ENCODE measurements at regions not wholly inside any gene's neighbourhood (a gene's known extent, or its start where the extent isn't known, plus 50 kb on each side); places are given as distances from the start of the nearest gene placed in this dataset.

GRCh38 chr5:116825486-116825885 lies 250.9 kb upstream of the SEMA6A start:
- H3K23me2 ChIP-seq (ENCODE audit: insufficient read length, low read depth, low read length, poor library complexity, severe bottlenecking), result no peaks in the 10 kb centered on the region
- H3K27ac ChIP-seq (ENCODE audit: insufficient read length, low read depth, low read length), result no peak overlapping the region
- H3K27me3 Mint-ChIP-seq (ENCODE audit: low read depth), result no peaks in the 10 kb centered on the region
- no peak overlapping the region for H2BK12ac ChIP-seq (ENCODE audit: insufficient read length, low read depth, low read length)
- H3K23ac ChIP-seq (ENCODE audit: insufficient read length, low read depth, low read length), result no peak overlapping the region
- H3K18ac ChIP-seq (ENCODE audit: insufficient read length, low read depth, low read length), result no peak overlapping the region
- H3K9me3 Mint-ChIP-seq, result no peaks in the 10 kb centered on the region; a peak in 1 of 5 replicates
- no peak overlapping the region for H3K4me3 Mint-ChIP-seq
- no peak for DNase-seq
- H3K14ac ChIP-seq (ENCODE audit: insufficient read depth, low read length), result no peak overlapping the region
- no peaks in the 10 kb centered on the region for H4K20me1 ChIP-seq (ENCODE audit: control insufficient read depth, insufficient read depth, insufficient read length)
- no peak overlapping the region for H2BK20ac ChIP-seq (ENCODE audit: low read depth, low read length, poor library complexity, severe bottlenecking)
- no peak overlapping the region for H3K56ac ChIP-seq (ENCODE audit: insufficient read length, low read depth, low read length)
- TF ChIP-seq, protein P1, sequence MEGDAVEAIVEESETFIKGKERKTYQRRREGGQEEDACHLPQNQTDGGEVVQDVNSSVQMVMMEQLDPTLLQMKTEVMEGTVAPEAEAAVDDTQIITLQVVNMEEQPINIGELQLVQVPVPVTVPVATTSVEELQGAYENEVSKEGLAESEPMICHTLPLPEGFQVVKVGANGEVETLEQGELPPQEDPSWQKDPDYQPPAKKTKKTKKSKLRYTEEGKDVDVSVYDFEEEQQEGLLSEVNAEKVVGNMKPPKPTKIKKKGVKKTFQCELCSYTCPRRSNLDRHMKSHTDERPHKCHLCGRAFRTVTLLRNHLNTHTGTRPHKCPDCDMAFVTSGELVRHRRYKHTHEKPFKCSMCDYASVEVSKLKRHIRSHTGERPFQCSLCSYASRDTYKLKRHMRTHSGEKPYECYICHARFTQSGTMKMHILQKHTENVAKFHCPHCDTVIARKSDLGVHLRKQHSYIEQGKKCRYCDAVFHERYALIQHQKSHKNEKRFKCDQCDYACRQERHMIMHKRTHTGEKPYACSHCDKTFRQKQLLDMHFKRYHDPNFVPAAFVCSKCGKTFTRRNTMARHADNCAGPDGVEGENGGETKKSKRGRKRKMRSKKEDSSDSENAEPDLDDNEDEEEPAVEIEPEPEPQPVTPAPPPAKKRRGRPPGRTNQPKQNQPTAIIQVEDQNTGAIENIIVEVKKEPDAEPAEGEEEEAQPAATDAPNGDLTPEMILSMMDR (conservative IDR thresholded peaks at IDR 0.05), result no peak
- H2AFZ ChIP-seq (ENCODE audit: low read length), result no peak overlapping the region
- H3K4ac ChIP-seq (ENCODE audit: low read depth, low read length), result no peak overlapping the region
- H3K9ac ChIP-seq (ENCODE audit: extremely low read depth, insufficient read length, low read length), result no peak overlapping the region
- no peaks in the 10 kb centered on the region for H3K79me1 ChIP-seq (ENCODE audit: insufficient read depth, low read depth, low read length, poor library complexity, severe bottlenecking)
- H3K79me2 ChIP-seq (ENCODE audit: insufficient read depth, low read length), result no peaks in the 10 kb centered on the region
- H3K27me3 ChIP-seq (ENCODE audit: insufficient read depth, low read length), result no peaks in the 10 kb centered on the region
- H2BK15ac ChIP-seq (ENCODE audit: low read depth, low read length), result no peak overlapping the region
- H3K36me3 Mint-ChIP-seq (ENCODE audit: insufficient read depth in 1 of 3, low read depth in 3 of 3), result peaks cover 0 to 2% (median 0%) of the 10 kb centered on the region in 3 experiments; a peak in 2 of 7 replicates
- no peak overlapping the region for H3K4me2 ChIP-seq (ENCODE audit: insufficient read depth, insufficient read length, low read length)
- H2BK120ac ChIP-seq (ENCODE audit: low read depth, low read length, poor library complexity, severe bottlenecking), result no peak overlapping the region
- WGBS (ENCODE audit: extremely low coverage, insufficient read length, low lambda C conversion rate), result no CpG with 5 or more reads among the region's 1 CpG
- H3K4me1 ChIP-seq (ENCODE audit: insufficient read depth, low read length), result peaks cover 5% of the 10 kb centered on the region; the same call in 1 of the 2 replicates
- H3K4me1 Mint-ChIP-seq, result peaks cover 51 to 58% of the 10 kb centered on the region in 2 experiments
- H2BK5ac ChIP-seq (ENCODE audit: insufficient read length, low read length), result no peak overlapping the region
- no peak overlapping the region for H3T11ph ChIP-seq (ENCODE audit: low read length)
- H3K9me3 ChIP-seq (ENCODE audit: control insufficient read depth, low read depth, low read length), result no peaks in the 10 kb centered on the region
- no peak overlapping the region for H4K91ac ChIP-seq (ENCODE audit: insufficient read length, low read depth, low read length)
- H2AK5ac ChIP-seq (ENCODE audit: insufficient read length, low read length), result no peak overlapping the region
- H4K5ac ChIP-seq (ENCODE audit: insufficient read length, low read depth, low read length), result no peak overlapping the region
- no peak overlapping the region for H4K8ac ChIP-seq (replicated peaks; ENCODE audit: insufficient read length, low read depth, low read length)
- peak overlapping the region in 1 of 3 experiments; percentile 96; a peak in 3 of 7 replicates for H3K27ac Mint-ChIP-seq
